K562 (cell line): ENCODE measurements at regions not wholly inside any gene's neighbourhood (a gene's known extent, or its start where the extent isn't known, plus 50 kb on each side); places are given as distances from the start of the nearest gene placed in this dataset.
A peak's percentile ranks its signal among the peaks of the same experiment; 100 is the strongest.

Source experiments
- ATAC-seq: fragments of 200-7000 bp; cut with Tn5 transposase; 3 replicates; pipeline ENCODE4 v1.9.1; 2020; ENCODE audit warnings: moderate library complexity
- BruUV-seq: library from RNA; stranded (reverse); fragments of 400-500 nt; replicated peaks from 2 replicates; lab custom pipeline; 2021; lab: Mats Ljungman, UMichigan
- CTCF ChIA-PET: fragments of 300-600 bp; formaldehyde crosslinking; extraction: SDS; loops from one replicate; lab custom pipeline; 2021; ENCODE audit warnings: low intra/inter-chr PET ratio; lab: Yijun Ruan, JAX
- POLR2A ChIA-PET: fragments of 300-600, 350-650 bp; sonication (Branson Sonifier 250); formaldehyde crosslinking; extraction: SDS; loops from one replicate; lab custom pipeline; 2021; ENCODE audit warnings: antibody characterized with exemption, inconsistent platforms; lab: Yijun Ruan, JAX
- DNase-seq, 4 experiments: peaks; one replicate each; pipeline versions ENCODE4 v3.0.0 to v3.0.0-alpha.2; 2011 to 2018; ENCODE audit warnings: low spot score in 3 of 4, mixed read lengths in 3 of 4; ENCODE audit errors: extremely low read depth in 1 of 4
- FAIRE-seq: peaks from 2 replicates; lab custom pipeline; 2011; peaks lifted over from hg19 to GRCh38; lab: Jason Lieb, UNC
- H2AFZ ChIP-seq: 2 replicates; pipeline ENCODE4 v1.6.0; 2011; ENCODE audit warnings: low read depth, low read length, control low read depth, inconsistent platforms
- H3K27ac ChIP-seq: fragments of 200-600 bp; 3 replicates; pipeline ENCODE4 v1.8.0; 2011; ENCODE audit warnings: low read depth, mild to moderate bottlenecking, control low read depth, inconsistent platforms, low read length, moderate library complexity, mixed read lengths; ENCODE audit errors: extremely low read depth
- H3K27me3 ChIP-seq, 2 experiments: fragments of 300-600 bp in 1 of 2; 2 replicates in 1 of 2; 3 replicates in 1 of 2; pipeline versions ENCODE4 v1.6.0 to v1.8.0; 2011; ENCODE audit warnings: inconsistent platforms in 2 of 2, low read length in 2 of 2, mild to moderate bottlenecking in 1 of 2, mixed read lengths in 1 of 2, moderate library complexity in 1 of 2; ENCODE audit not compliant: control insufficient read depth in 2 of 2, insufficient read depth in 2 of 2
- H3K36me3 ChIP-seq: fragments of 300-600 bp; 3 replicates; pipeline ENCODE4 v1.8.0; 2011; ENCODE audit warnings: mild to moderate bottlenecking, low read length, inconsistent platforms; ENCODE audit not compliant: control insufficient read depth, insufficient read depth
- H3K4me1 ChIP-seq, 2 experiments: fragments of 200-600 bp in 1 of 2; replicated peaks in 1 of 2; 2 replicates in 1 of 2; 3 replicates in 1 of 2; pipeline versions ENCODE4 v1.5.1 to v1.8.0; 2011; ENCODE audit warnings: inconsistent platforms in 2 of 2, low read length in 2 of 2, mild to moderate bottlenecking in 1 of 2, mixed read lengths in 1 of 2, moderate library complexity in 1 of 2; ENCODE audit not compliant: control insufficient read depth in 2 of 2, insufficient read depth in 2 of 2
- H3K4me2 ChIP-seq: 2 replicates; pipeline ENCODE4 v1.6.1; 2011; ENCODE audit warnings: low read length, control low read depth, inconsistent platforms, mixed read lengths; ENCODE audit not compliant: insufficient read depth
- H3K4me3 ChIP-seq: fragments of 200-600 bp; sonication (generic), shearing (Covaris generic); 2 replicates; pipeline ENCODE4 v1.5.1; 2016; ENCODE audit warnings: control low read depth, inconsistent platforms
- H3K79me2 ChIP-seq: fragments of 200-600 bp; 3 replicates; pipeline ENCODE4 v1.8.0; 2011; ENCODE audit warnings: low read length, inconsistent platforms; ENCODE audit not compliant: control insufficient read depth, insufficient read depth
- H3K9ac ChIP-seq, 2 experiments: 2 replicates each; pipeline versions ENCODE4 v1.6.0 to v1.6.1; 2011; ENCODE audit warnings: low read depth in 2 of 2, low read length in 2 of 2, control low read depth in 1 of 2, inconsistent platforms in 1 of 2, mild to moderate bottlenecking in 1 of 2, mixed read lengths in 1 of 2; ENCODE audit not compliant: insufficient read depth in 1 of 2
- H3K9me1 ChIP-seq: one replicate; pipeline ENCODE4 v1.6.0; 2011; ENCODE audit warnings: inconsistent platforms, mild to moderate bottlenecking, low read length, moderate library complexity; ENCODE audit not compliant: control insufficient read depth, insufficient read depth
- H3K9me3 ChIP-seq: replicated peaks from 2 replicates; pipeline ENCODE4 v1.5.1; 2011; ENCODE audit warnings: low read depth, low read length, inconsistent platforms; ENCODE audit not compliant: control insufficient read depth, insufficient read depth
- H4K20me1 ChIP-seq: replicated peaks from 2 replicates; pipeline ENCODE4 v1.6.1; 2011; ENCODE audit warnings: low read length, inconsistent platforms, mixed read lengths; ENCODE audit not compliant: control insufficient read depth, insufficient read depth
- BDP1 ChIP-seq: IDR thresholded peaks from 3 replicates; pipeline ENCODE4 v1.6.1; 2011; ENCODE audit not compliant: insufficient read length, insufficient read depth
- KLF16 ChIP-seq: IDR thresholded peaks from 2 replicates; pipeline ENCODE4 v1.6.1; 2016; ENCODE audit warnings: antibody characterized with exemption
- MEIS2 ChIP-seq: fragments of 450-650 bp; IDR thresholded peaks from 2 replicates; pipeline ENCODE4 v1.6.1; 2014; ENCODE audit warnings: mild to moderate bottlenecking; ENCODE audit not compliant: partially characterized antibody
- NKRF ChIP-seq: fragments of 450-650 bp; IDR thresholded peaks from 2 replicates; pipeline ENCODE4 v1.6.1; 2016; ENCODE audit warnings: borderline replicate concordance
- PBX2 ChIP-seq, 2 experiments: IDR thresholded peaks in 1 of 2; conservative IDR thresholded peaks in 1 of 2; 2 replicates each; pipeline ENCODE4 v1.6.1; 2016; ENCODE audit warnings: low read depth in 2 of 2, mild to moderate bottlenecking in 1 of 2, missing compliant biosample characterization in 1 of 2, missing genetic modification characterization in 1 of 2, moderate library complexity in 1 of 2
- PCBP2 ChIP-seq: fragments of 200-400 bp; formaldehyde crosslinking; IDR thresholded peaks from 2 replicates; pipeline ENCODE4 v1.6.1; 2018; ENCODE audit warnings: low read length, low read depth, mild to moderate bottlenecking, moderate library complexity; ENCODE audit not compliant: poor library complexity, severe bottlenecking
- PKNOX1 ChIP-seq: fragments of 450-650 bp; IDR thresholded peaks from 2 replicates; pipeline ENCODE4 v1.6.1; 2016
- TEAD2 ChIP-seq: fragments of 450-650 bp; IDR thresholded peaks from 2 replicates; pipeline ENCODE4 v1.6.1; 2016; ENCODE audit warnings: missing genetic modification characterization, control low read depth, missing compliant biosample characterization
- ZFP1 ChIP-seq: fragments of 450-650 bp; formaldehyde crosslinking; IDR thresholded peaks from 2 replicates; pipeline ENCODE4 v1.4.0; 2020; ENCODE audit warnings: mild to moderate bottlenecking, mixed read lengths
- ZNF232 ChIP-seq: sonication (generic); formaldehyde crosslinking; IDR thresholded peaks from 2 replicates; pipeline ENCODE4 v1.8.0; 2022; ENCODE audit warnings: mild to moderate bottlenecking, missing genetic modification reagents
- ZNF518B ChIP-seq: fragments of 250-450 bp; sonication (Bioruptor Pico); IDR thresholded peaks from 2 replicates; pipeline ENCODE4 v1.5.0; 2021; ENCODE audit warnings: mild to moderate bottlenecking, moderate library complexity
- WGBS: fragments of 100-300 bp; shearing (Covaris generic); methylation state at CpG from one replicate; pipeline ENCODE4 v1.1.6; 2016; ENCODE audit warnings: low coverage, mixed read lengths; ENCODE audit not compliant: insufficient coverage; ENCODE audit errors: missing lambda C conversion rate; 5-methylcytosine and 5-hydroxymethylcytosine counted together
- in situ Hi-C: fragments of 300-500 bp; cut with MboI; formaldehyde crosslinking; loops from 4 replicates; pipeline ENCODE4 v1.15.0; 2018; ENCODE audit warnings: inconsistent platforms, mixed read lengths
- intact Hi-C: fragments of 100-400 bp; cut with micrococcal nuclease; formaldehyde crosslinking; loops from 2 replicates; pipeline ENCODE4 v1.14.2; 2022

- Histone ChIP-seq H3K4me3 (no peak overlapping the region), H3K79me2 (no peaks in the 10 kb centered on the region), H3K36me3 (no peaks in the 10 kb centered on the region), H3K4me2 (no peak overlapping the region), H3K9me3 (no peaks in the 10 kb centered on the region), H2AFZ (no peak overlapping the region), H3K9me1 (no peaks in the 10 kb centered on the region), H4K20me1 (no peaks in the 10 kb centered on the region), H3K27me3 (peaks cover 0 to 4% of the 10 kb centered on the region in 2 experiments; a peak in 1 of 5 replicates), H3K27ac (no peak overlapping the region), H3K9ac (no peak overlapping the region), H3K4me1 (no peaks in the 10 kb centered on the region)
- 0% methylated on average over 2 of the region's 2 CpGs for WGBS
- CTCF ChIA-PET: no interaction called here
- DNase-seq: no peak
- no peak for FAIRE-seq
- in situ Hi-C loops (no loop called here), intact Hi-C loops (no loop called here)
- POLR2A ChIA-PET: interaction anchor here (0.7 to 1.0 kb wide), 2 partner anchors 8 to 9 kb away, joined by 3 to 4 read pairs; no protein-coding TSS in a partner anchor
- BruUV-seq: no TSS peak
- no peak for ATAC-seq
- TF ChIP-seq ZFP1 (no peak), PCBP2 (no peak), BDP1 (no peak), ZNF232 (CRISPR knock-in tag) (no peak), NKRF (no peak), MEIS2 (peak; percentile 54), PBX2 (CRISPR knock-in tag; IDR thresholded peaks at IDR 0.05; ENCODE audit: low read depth) (no peak), PBX2 (tag; conservative IDR thresholded peaks at IDR 0.05; ENCODE audit: low read depth) (peak; percentile 37), ZNF518B (CRISPR knock-in tag) (no peak), TEAD2 (tag) (no peak), PKNOX1 (peak; percentile 40; the same call in 1 of the 2 replicates), KLF16 (no peak)
Measured at GRCh38 chr10:78321000-78321399, 287.3 kb downstream of the RPS24 start.
